ENCODE measurements at regions not wholly inside any gene's neighbourhood (a gene's known extent, or its start where the extent isn't known, plus 50 kb on each side); places are given as distances from the start of the nearest gene placed in this dataset.

GRCh38 chr2:80852079-80852807 is 547.7 kb upstream of the LRRTM1 start:
- Mint-ChIP-seq H3K27ac (no peak overlapping the region), H3K27me3 (no peaks in the 10 kb centered on the region), H3K36me3 (ENCODE audit: low read depth) (no peaks in the 10 kb centered on the region), H3K4me1 (ENCODE audit: low read depth) (no peaks in the 10 kb centered on the region), H3K9me3 (peaks cover 16% of the 10 kb centered on the region), H3K4me3 (no peak overlapping the region)
- intact Hi-C loops (cut with micrococcal nuclease), result no loop called here
- CTCF ChIA-PET, result no interaction called here
- POLR2A ChIA-PET, result no interaction called here
- ATAC-seq, result no peak
- TF ChIP-seq CTCF (IDR thresholded peaks at IDR 0.05), result no peak
- DNase-seq, result no peak

GRCh38 chr2:80830891-80831290 is 526.3 kb upstream of the LRRTM1 start:
- TF ChIP-seq CTCF (IDR thresholded peaks at IDR 0.05), result no peak
- Mint-ChIP-seq H3K27me3 (no peaks in the 10 kb centered on the region), H3K4me3 (no peak overlapping the region), H3K36me3 (ENCODE audit: low read depth) (no peaks in the 10 kb centered on the region), H3K4me1 (ENCODE audit: low read depth) (no peaks in the 10 kb centered on the region), H3K27ac (no peak overlapping the region), H3K9me3 (peaks cover 15% of the 10 kb centered on the region)
- ChIA-PET POLR2A (no interaction called here), CTCF (no interaction called here)
- ATAC-seq (no peak), DNase-seq (no peak)
- intact Hi-C loops (cut with micrococcal nuclease), result no loop called here

- no peaks in the 10 kb centered on the region for H3K36me3 Mint-ChIP-seq (ENCODE audit: low read depth)
- POLR2A ChIA-PET, result no interaction called here
- H3K27me3 Mint-ChIP-seq, result no peaks in the 10 kb centered on the region
- no peaks in the 10 kb centered on the region for H3K4me1 Mint-ChIP-seq (ENCODE audit: low read depth)
- no peak for TF ChIP-seq CTCF (IDR thresholded peaks at IDR 0.05)
- CTCF ChIA-PET, result no interaction called here
- DNase-seq, result no peak
- H3K9me3 Mint-ChIP-seq, result peaks cover 18% of the 10 kb centered on the region
- no peak overlapping the region for H3K27ac Mint-ChIP-seq
- ATAC-seq, result no peak
- intact Hi-C loops (cut with micrococcal nuclease), result no loop called here
- no peak overlapping the region for H3K4me3 Mint-ChIP-seq
These were observed 518.4 kb upstream of the LRRTM1 start for GRCh38 chr2:80822999-80823398.

- peaks cover 28% of the 10 kb centered on the region for H3K9me3 Mint-ChIP-seq
- no peak overlapping the region for H3K4me3 Mint-ChIP-seq
- no peak for TF ChIP-seq CTCF (IDR thresholded peaks at IDR 0.05)
- intact Hi-C loops (cut with micrococcal nuclease), result no loop called here
- no peak for ATAC-seq
- H3K4me1 Mint-ChIP-seq (ENCODE audit: low read depth), result no peaks in the 10 kb centered on the region
- CTCF ChIA-PET, result no interaction called here
- H3K27me3 Mint-ChIP-seq, result no peaks in the 10 kb centered on the region
- no peak for DNase-seq
- H3K36me3 Mint-ChIP-seq (ENCODE audit: low read depth), result no peaks in the 10 kb centered on the region
- POLR2A ChIA-PET, result no interaction called here
- no peak overlapping the region for H3K27ac Mint-ChIP-seq
These were observed 510.7 kb upstream of the LRRTM1 start for GRCh38 chr2:80815259-80815658.

- intact Hi-C loops (cut with micrococcal nuclease), result no loop called here
- Mint-ChIP-seq H3K4me3 (no peak overlapping the region), H3K27me3 (no peaks in the 10 kb centered on the region), H3K36me3 (ENCODE audit: low read depth) (no peaks in the 10 kb centered on the region), H3K27ac (no peak overlapping the region), H3K4me1 (ENCODE audit: low read depth) (no peaks in the 10 kb centered on the region), H3K9me3 (peaks cover 12% of the 10 kb centered on the region)
- DNase-seq, result no peak
- no peak for ATAC-seq
- CTCF ChIA-PET, result no interaction called here
- POLR2A ChIA-PET, result no interaction called here
- TF ChIP-seq CTCF (IDR thresholded peaks at IDR 0.05), result no peak
These were observed 482.0 kb upstream of the LRRTM1 start for GRCh38 chr2:80786584-80786983.

Data from activated CD8-positive, alpha-beta T cell treated with anti-CD3 and anti-CD28 coated beads for 36 hours (primary cell).